Transverse colon (tissue), 4 donors: ENCODE measurements at regions not wholly inside any gene's neighbourhood (a gene's known extent, or its start where the extent isn't known, plus 50 kb on each side); places are given as distances from the start of the nearest gene placed in this dataset.

ENCODE experiments used
- DNase-seq: peaks from one replicate; pipeline ENCODE4 v3.0.0-alpha.2; 2019
- H3K27ac ChIP-seq, 4 donors: fragments of 200-600 bp; sonication (generic); 2 replicates each; pipeline ENCODE4 v1.5.1; 2016 to 2018; ENCODE audit warnings: inconsistent platforms in 4 of 4
- H3K27me3 ChIP-seq: fragments of 200-600 bp; sonication (generic); 2 replicates; pipeline ENCODE4 v1.5.1; 2017; ENCODE audit warnings: inconsistent platforms
- H3K36me3 ChIP-seq, 4 donors: fragments of 200-600 bp; sonication (generic); 2 replicates each; pipeline ENCODE4 v1.5.1; 2017 to 2019; ENCODE audit warnings: inconsistent platforms in 4 of 4
- H3K4me1 ChIP-seq, 4 donors: fragments of 200-600 bp; sonication (generic); 2 replicates each; pipeline ENCODE4 v1.5.1; 2017 to 2020; ENCODE audit warnings: inconsistent platforms in 4 of 4
- H3K4me3 ChIP-seq, 4 donors: fragments of 200-600 bp; sonication (generic); 1 replicate in 1 of 4; 2 replicates in 3 of 4; pipeline versions ENCODE4 v1.5.1 to v1.6.1; 2017 to 2019; ENCODE audit warnings: inconsistent platforms in 4 of 4
- H3K9me3 ChIP-seq, 2 donors: fragments of 200-600 bp; sonication (generic); 2 replicates each; pipeline ENCODE4 v1.5.1; 2017 to 2019; ENCODE audit warnings: inconsistent platforms in 2 of 2
- EP300 ChIP-seq: sonication (generic); formaldehyde crosslinking; IDR thresholded peaks from one replicate; pipeline ENCODE4 v1.6.1; 2017; ENCODE audit warnings: antibody characterized with exemption, low read depth
- POLR2A ChIP-seq: fragments of 450-650 bp; IDR thresholded peaks from one replicate; pipeline ENCODE4 v1.6.1; 2016; ENCODE audit warnings: antibody characterized with exemption, mild to moderate bottlenecking, moderate library complexity
- POLR2AphosphoS5 ChIP-seq, 3 donors: sonication (generic); formaldehyde crosslinking; IDR thresholded peaks; one replicate each; pipeline ENCODE4 v1.6.1; 2016; ENCODE audit warnings: antibody characterized with exemption in 3 of 3
- WGBS, 2 donors: methylation state at CpG; one replicate each; pipeline ENCODE4 v1.1.5; 2018; ENCODE audit warnings: low coverage in 1 of 2; 5-methylcytosine and 5-hydroxymethylcytosine counted together
- in situ Hi-C, 4 donors: fragments of 200-750 bp; cut with MboI; loops; one replicate each; pipeline versions ENCODE4 v1.15.0 to v1.15.1; 2017; ENCODE audit warnings: low sequenced_read_pairs in 3 of 4, low pct_ligation_motif_present in 1 of 4, low pct_unique_long_range_greater_than_20kb in 1 of 4
- intact Hi-C: fragments of 100-400 bp; cut with DNase I; formaldehyde crosslinking; loops from one replicate; pipeline ENCODE4 v1.15.1; 2023; ENCODE audit warnings: low total_unique reads
- TF ChIP-seq, protein P1 (sequence below), 5 experiments: fragments of 200-600 bp in 3 of 5; fragments of 450-650 bp in 2 of 5; sonication (generic) in 3 of 5; IDR thresholded peaks; 1 replicate in 2 of 5; 2 replicates in 3 of 5; pipeline ENCODE4 v1.5.1; 2016 to 2017; ENCODE audit warnings: antibody characterized with exemption in 5 of 5, inconsistent platforms in 3 of 5, mild to moderate bottlenecking in 2 of 5, moderate library complexity in 1 of 5

GRCh38 chr13:23488442-23488841 is 54.9 kb upstream of the SACS start:
- TF ChIP-seq POLR2A (no peak), POLR2AphosphoS5 (IDR thresholded peaks at IDR 0.05) (no peak), EP300 (no peak)
- TF ChIP-seq, protein P1, sequence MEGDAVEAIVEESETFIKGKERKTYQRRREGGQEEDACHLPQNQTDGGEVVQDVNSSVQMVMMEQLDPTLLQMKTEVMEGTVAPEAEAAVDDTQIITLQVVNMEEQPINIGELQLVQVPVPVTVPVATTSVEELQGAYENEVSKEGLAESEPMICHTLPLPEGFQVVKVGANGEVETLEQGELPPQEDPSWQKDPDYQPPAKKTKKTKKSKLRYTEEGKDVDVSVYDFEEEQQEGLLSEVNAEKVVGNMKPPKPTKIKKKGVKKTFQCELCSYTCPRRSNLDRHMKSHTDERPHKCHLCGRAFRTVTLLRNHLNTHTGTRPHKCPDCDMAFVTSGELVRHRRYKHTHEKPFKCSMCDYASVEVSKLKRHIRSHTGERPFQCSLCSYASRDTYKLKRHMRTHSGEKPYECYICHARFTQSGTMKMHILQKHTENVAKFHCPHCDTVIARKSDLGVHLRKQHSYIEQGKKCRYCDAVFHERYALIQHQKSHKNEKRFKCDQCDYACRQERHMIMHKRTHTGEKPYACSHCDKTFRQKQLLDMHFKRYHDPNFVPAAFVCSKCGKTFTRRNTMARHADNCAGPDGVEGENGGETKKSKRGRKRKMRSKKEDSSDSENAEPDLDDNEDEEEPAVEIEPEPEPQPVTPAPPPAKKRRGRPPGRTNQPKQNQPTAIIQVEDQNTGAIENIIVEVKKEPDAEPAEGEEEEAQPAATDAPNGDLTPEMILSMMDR (IDR thresholded peaks at IDR 0.05), result no peak
- Histone ChIP-seq H3K36me3 (no peaks in the 10 kb centered on the region), H3K27ac (no peak overlapping the region), H3K27me3 (no peaks in the 10 kb centered on the region), H3K9me3 (no peaks in the 10 kb centered on the region), H3K4me3 (no peak overlapping the region), H3K4me1 (no peaks in the 10 kb centered on the region)
- no peak for DNase-seq
- WGBS, 2 donors, result 31 to 48% methylated on average over 6 of the region's 6 CpGs
- in situ Hi-C loops, result no loop called here
- intact Hi-C loops, result no loop called here

DNA sequence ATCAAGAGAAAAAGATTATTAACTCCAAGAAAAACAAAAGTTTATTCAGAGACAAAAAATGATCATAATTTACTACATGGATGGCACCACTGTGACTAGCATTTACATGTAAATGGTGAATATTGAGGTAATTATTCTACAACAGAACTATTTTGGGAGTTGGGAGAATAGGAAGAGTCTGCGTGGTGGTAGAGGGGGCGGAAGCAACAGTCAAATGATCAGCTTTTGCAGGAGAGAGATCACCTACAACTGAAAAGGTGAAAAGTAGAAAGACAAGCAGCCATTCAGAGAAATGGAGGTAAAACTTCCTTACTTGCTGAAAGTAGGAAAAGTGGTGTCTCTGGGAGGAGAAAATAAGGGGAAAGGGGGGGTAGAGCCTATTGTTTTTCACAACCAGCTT is 62.8 kb upstream of the SACS start:
- intact Hi-C loops (no loop called here), in situ Hi-C loops (no loop called here)
- TF ChIP-seq, protein P1 (IDR thresholded peaks at IDR 0.05), result no peak
- TF ChIP-seq EP300 (no peak), POLR2A (no peak), POLR2AphosphoS5 (IDR thresholded peaks at IDR 0.05) (no peak)
- no peak for DNase-seq
- Histone ChIP-seq H3K27ac (no peak overlapping the region), H3K9me3 (no peaks in the 10 kb centered on the region), H3K4me1 (no peaks in the 10 kb centered on the region), H3K36me3 (no peaks in the 10 kb centered on the region), H3K27me3 (no peaks in the 10 kb centered on the region), H3K4me3 (no peak overlapping the region)
- WGBS, 2 donors, result 74 to 75% methylated on average over 2 of the region's 2 CpGs

- no peak for DNase-seq
- no peak overlapping the region for H3K4me3 ChIP-seq
- in situ Hi-C loops, result no loop called here
- WGBS, 2 donors, result 78% methylated on average over 6 of the region's 6 CpGs; no CpG with 5 or more reads in 1 of the 2 donors
- no peaks in the 10 kb centered on the region for H3K36me3 ChIP-seq
- no peaks in the 10 kb centered on the region for H3K27me3 ChIP-seq
- intact Hi-C loops, result no loop called here
- TF ChIP-seq POLR2AphosphoS5 (IDR thresholded peaks at IDR 0.05), result no peak
- TF ChIP-seq EP300, result no peak
- no peak for TF ChIP-seq POLR2A
- TF ChIP-seq, protein P1 (IDR thresholded peaks at IDR 0.05), result no peak
- H3K27ac ChIP-seq, result no peak overlapping the region
- H3K9me3 ChIP-seq, result no peaks in the 10 kb centered on the region
- H3K4me1 ChIP-seq, result no peaks in the 10 kb centered on the region
Observed at GRCh38 chr13:23497191-23497590, 63.7 kb upstream of the SACS start.

DNA sequence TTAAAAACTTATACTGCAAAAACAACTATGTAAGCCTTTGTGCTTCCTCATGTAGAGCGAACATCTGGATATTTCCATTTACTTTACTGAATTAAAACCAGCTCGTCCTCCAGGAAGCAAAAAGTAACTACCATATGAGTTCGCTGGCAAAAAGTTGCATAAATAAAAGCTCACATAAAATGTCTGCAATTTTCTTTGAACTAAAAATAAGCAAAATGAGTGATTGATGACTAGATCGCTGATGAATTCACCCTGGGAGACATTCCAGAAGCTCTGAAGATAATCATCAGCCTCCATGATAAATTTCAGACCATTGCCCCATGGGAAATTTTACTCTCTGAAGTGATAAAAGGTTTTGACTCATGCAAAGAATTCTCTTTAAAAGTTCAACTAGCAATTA is 67.3 kb upstream of the SACS start:
- Histone ChIP-seq H3K27me3 (no peaks in the 10 kb centered on the region), H3K4me3 (no peak overlapping the region), H3K4me1 (no peaks in the 10 kb centered on the region), H3K27ac (no peak overlapping the region), H3K9me3 (no peaks in the 10 kb centered on the region), H3K36me3 (no peaks in the 10 kb centered on the region)
- DNase-seq, result no peak
- 62 to 64% methylated on average over 4 of the region's 4 CpGs for WGBS, 2 donors
- TF ChIP-seq POLR2A (no peak), POLR2AphosphoS5 (IDR thresholded peaks at IDR 0.05) (no peak), EP300 (no peak)
- TF ChIP-seq, protein P1 (IDR thresholded peaks at IDR 0.05), result no peak
- in situ Hi-C loops (no loop called here), intact Hi-C loops (no loop called here)
